Activated T-cell treated with anti-CD3 and anti-CD28 coated beads, Interleukin-2, amount 50 U/mL, for 4 hours (primary cell): ENCODE measurements at regions not wholly inside any gene's neighbourhood (a gene's known extent, or its start where the extent isn't known, plus 50 kb on each side); places are given as distances from the start of the nearest gene placed in this dataset.

Experiments
- ATAC-seq, 2 donors: fragments of 200-7000 bp; cut with Tn5 transposase; one replicate each; pipeline ENCODE4 v1.10.0; 2021
- DNase-seq: peaks from one replicate; pipeline ENCODE4 v3.0.0-alpha.2; 2020
- H3K27me3 Mint-ChIP-seq: one replicate; pipeline ENCODE4 v1.8.0; 2021; ENCODE audit warnings: low read depth, mixed read lengths
- H3K36me3 Mint-ChIP-seq: one replicate; pipeline ENCODE4 v1.8.0; 2022; ENCODE audit warnings: mixed read lengths; ENCODE audit not compliant: insufficient read depth
- H3K4me1 Mint-ChIP-seq: one replicate; pipeline ENCODE4 v1.8.0; 2021; ENCODE audit warnings: low read depth, mixed read lengths
- H3K4me3 Mint-ChIP-seq: one replicate; pipeline ENCODE4 v1.8.0; 2021; ENCODE audit warnings: mild to moderate bottlenecking, moderate library complexity, mixed read lengths
- H3K9me3 Mint-ChIP-seq: one replicate; pipeline ENCODE4 v1.8.0; 2021; ENCODE audit warnings: mixed read lengths

GRCh38 chr6:164102693-164103092, 688.2 kb downstream of the QKI start:
- Mint-ChIP-seq H3K4me1 (no peaks in the 10 kb centered on the region), H3K36me3 (no peaks in the 10 kb centered on the region), H3K27me3 (peaks cover 8% of the 10 kb centered on the region), H3K9me3 (no peaks in the 10 kb centered on the region), H3K4me3 (no peak overlapping the region)
- ATAC-seq (no peak), DNase-seq (no peak)

GRCh38 chr6:164101859-164102258, 687.3 kb downstream of the QKI start:
- ATAC-seq (no peak), DNase-seq (no peak)
- H3K4me3 Mint-ChIP-seq: no peak overlapping the region
- H3K36me3 Mint-ChIP-seq: no peaks in the 10 kb centered on the region
- H3K9me3 Mint-ChIP-seq: no peaks in the 10 kb centered on the region
- H3K27me3 Mint-ChIP-seq: peaks cover 8% of the 10 kb centered on the region
- H3K4me1 Mint-ChIP-seq: no peaks in the 10 kb centered on the region

DNA sequence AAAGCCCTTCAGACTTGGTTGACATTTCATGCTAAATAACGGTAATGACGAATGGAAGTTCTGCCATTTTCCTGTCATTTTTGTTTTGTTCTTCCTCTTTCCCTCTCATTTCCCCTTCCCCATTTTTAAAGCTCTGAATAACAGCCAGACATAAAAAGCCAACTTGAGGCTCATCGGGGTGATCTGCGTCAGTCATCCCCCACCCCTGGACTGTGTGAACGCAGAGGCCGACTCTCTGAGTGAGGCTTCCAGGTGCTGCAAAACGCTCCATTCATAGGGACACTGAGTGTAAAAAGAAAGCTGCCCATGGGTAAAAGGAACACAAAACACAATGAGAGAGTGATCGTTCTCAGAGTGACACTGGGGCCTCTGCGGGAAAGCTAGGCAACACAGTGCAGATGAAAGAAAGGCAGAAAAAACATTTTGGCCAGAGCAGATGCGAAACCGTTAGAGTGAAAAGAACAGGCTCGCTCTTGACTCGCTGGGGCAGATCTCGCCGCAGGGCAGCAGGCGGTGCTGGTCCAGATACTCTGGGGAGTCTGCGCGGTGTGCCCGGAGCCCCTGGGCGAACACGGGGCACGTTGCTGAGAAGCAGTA, 684.8 kb downstream of the QKI start:
- ATAC-seq: no peak
- Mint-ChIP-seq H3K27me3 (peaks cover 8% of the 10 kb centered on the region), H3K9me3 (no peaks in the 10 kb centered on the region), H3K36me3 (no peaks in the 10 kb centered on the region), H3K4me1 (no peaks in the 10 kb centered on the region), H3K4me3 (no peak overlapping the region)
- no peak for DNase-seq

DNA sequence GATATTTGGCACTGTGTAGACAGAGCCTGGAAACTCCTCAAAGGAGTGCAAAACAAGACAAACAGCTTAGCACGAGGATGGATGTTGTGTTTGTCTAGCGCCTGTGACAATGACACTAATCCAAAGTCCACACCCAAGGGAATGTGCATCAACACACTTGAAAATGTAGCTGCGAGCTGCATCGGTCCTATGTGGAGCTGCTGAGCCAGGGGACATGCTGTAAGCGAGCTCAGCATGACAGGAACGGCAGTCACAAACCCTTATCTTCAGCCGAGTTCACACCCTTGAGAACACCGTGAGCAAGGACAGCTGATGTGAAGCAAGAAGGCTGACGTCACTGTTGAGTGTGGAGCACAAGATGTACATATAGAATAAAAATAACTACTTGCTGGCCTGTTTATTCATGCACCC, 684.3 kb downstream of the QKI start:
- H3K9me3 Mint-ChIP-seq: no peaks in the 10 kb centered on the region
- DNase-seq: no peak
- H3K36me3 Mint-ChIP-seq: no peaks in the 10 kb centered on the region
- H3K27me3 Mint-ChIP-seq: peaks cover 8% of the 10 kb centered on the region
- H3K4me3 Mint-ChIP-seq: no peak overlapping the region
- ATAC-seq: no peak
- no peaks in the 10 kb centered on the region for H3K4me1 Mint-ChIP-seq

GRCh38 chr6:164097551-164098398, 683.3 kb downstream of the QKI start:
- Mint-ChIP-seq H3K4me1 (no peaks in the 10 kb centered on the region), H3K9me3 (no peaks in the 10 kb centered on the region), H3K27me3 (peaks cover 8% of the 10 kb centered on the region), H3K4me3 (no peak overlapping the region), H3K36me3 (no peaks in the 10 kb centered on the region)
- no peak for DNase-seq
- ATAC-seq: no peak

DNA sequence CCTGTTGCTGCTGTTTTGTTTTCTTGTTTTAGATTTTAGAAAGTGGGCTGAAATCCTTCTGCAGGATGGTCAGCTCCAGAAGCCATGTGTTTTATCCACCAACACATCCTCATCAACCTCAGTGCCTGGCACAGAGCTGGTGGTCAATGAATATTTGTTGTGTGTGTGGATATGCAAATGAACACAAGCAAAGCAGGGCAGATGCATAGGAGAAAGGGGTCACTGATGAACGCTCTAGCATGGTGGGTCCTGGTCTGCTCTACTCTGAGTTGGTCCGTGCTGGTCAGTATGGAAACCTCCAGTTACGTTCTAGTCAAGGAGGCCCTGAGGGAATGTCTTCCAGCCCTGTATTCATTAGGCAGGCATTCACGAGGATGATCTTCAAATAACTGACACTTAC, 682.5 kb downstream of the QKI start:
- ATAC-seq (no peak), DNase-seq (no peak)
- Mint-ChIP-seq H3K4me1 (no peaks in the 10 kb centered on the region), H3K27me3 (peaks cover 4% of the 10 kb centered on the region), H3K36me3 (no peaks in the 10 kb centered on the region), H3K4me3 (no peak overlapping the region), H3K9me3 (no peaks in the 10 kb centered on the region)

DNA sequence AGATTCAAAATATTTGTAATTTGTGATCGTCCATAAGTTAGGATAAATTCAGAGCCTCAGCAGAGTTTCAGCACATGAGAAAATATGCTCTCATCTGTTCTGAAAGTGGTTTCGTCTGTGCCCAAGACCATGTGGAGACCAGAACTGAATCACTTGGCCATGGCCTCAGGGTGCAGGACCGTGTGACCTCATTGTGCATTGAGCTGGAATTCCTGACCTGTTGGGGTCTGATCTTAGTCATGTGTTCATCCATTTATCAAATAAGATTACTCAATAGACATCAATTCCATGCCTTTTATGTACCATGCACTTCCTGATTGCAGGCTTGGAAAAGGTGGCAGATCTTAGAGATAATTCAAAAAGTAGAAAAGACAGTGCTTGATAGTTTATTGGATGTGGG, 680.5 kb downstream of the QKI start:
- Mint-ChIP-seq H3K4me1 (no peaks in the 10 kb centered on the region), H3K9me3 (peaks cover 4% of the 10 kb centered on the region), H3K27me3 (no peaks in the 10 kb centered on the region), H3K4me3 (no peak overlapping the region), H3K36me3 (no peaks in the 10 kb centered on the region)
- DNase-seq (no peak), ATAC-seq (no peak)

GRCh38 chr6:164087870-164088269, 673.4 kb downstream of the QKI start:
- no peak for ATAC-seq
- Mint-ChIP-seq H3K4me1 (no peaks in the 10 kb centered on the region), H3K9me3 (peaks cover 4% of the 10 kb centered on the region), H3K36me3 (no peaks in the 10 kb centered on the region), H3K27me3 (peaks cover 3% of the 10 kb centered on the region), H3K4me3 (no peak overlapping the region)
- DNase-seq: no peak

DNA sequence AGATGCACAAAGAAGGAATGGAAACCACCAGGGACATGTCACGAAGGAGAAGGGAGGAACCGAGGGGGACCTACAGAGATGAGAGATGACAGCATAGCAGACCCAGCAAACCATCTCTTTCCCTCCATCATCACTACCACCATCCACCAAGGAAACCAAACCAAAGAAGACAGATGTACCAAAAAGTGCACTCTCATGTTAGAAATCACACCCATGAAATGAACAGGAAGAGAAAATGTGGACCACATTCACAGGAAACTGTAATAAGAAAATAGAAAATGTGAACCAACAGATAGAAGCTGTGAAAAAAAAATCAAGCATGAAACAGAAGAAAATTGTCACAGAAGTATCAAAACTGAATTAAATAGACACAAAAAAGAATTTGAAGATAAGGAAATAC, 672.7 kb downstream of the QKI start:
- DNase-seq (no peak), ATAC-seq (no peak)
- Mint-ChIP-seq H3K9me3 (peaks cover 4% of the 10 kb centered on the region), H3K36me3 (no peaks in the 10 kb centered on the region), H3K4me1 (no peaks in the 10 kb centered on the region), H3K27me3 (peaks cover 3% of the 10 kb centered on the region), H3K4me3 (no peak overlapping the region)

DNA sequence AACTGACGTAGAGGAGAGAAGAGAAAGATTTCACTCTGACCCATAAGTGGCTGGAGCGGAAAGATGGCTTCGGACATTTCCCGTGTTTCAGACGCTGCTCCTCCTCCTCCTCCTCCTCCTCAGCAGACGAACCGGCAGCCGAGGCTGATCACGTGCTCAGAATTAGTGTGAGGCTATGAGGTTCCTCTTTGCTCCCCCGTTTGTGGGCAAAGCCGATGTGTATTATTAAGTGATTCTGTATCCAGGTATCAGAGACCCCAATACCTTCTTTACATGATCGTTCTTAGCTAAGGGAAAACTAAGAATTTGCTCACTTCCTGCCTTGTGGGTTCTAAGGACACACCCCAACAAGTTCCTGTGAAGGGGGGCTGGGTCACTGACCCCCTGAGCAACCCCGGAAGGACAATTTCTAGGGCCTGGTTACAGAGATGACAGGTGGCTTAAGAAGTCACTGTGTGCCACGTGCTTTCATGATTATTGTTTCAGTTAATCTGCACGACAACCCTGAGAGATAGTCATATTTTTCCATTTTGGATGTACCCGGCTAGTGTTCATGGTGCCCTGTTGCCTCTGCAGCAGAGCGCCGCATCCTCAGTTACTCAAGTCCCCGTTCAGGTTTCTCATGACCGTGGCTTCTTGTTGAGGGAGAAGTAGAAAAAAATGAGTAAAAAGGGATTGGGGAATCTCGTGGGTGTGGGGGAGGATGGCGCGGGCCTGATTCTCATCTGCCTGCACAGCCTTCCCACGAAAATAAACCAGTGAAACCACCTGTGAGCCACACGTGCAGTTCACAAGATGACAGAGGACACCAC, 671.8 kb downstream of the QKI start:
- Mint-ChIP-seq H3K9me3 (peaks cover 4% of the 10 kb centered on the region), H3K36me3 (no peaks in the 10 kb centered on the region), H3K4me1 (no peaks in the 10 kb centered on the region), H3K4me3 (no peak overlapping the region), H3K27me3 (peaks cover 3% of the 10 kb centered on the region)
- ATAC-seq (no peak), DNase-seq (no peak)

GRCh38 chr6:164085091-164086075, 670.9 kb downstream of the QKI start:
- Mint-ChIP-seq H3K4me1 (no peaks in the 10 kb centered on the region), H3K36me3 (no peaks in the 10 kb centered on the region), H3K27me3 (peaks cover 3% of the 10 kb centered on the region), H3K4me3 (no peak overlapping the region), H3K9me3 (peaks cover 3% of the 10 kb centered on the region)
- ATAC-seq (no peak), DNase-seq (no peak)

GRCh38 chr6:164079275-164079600, 664.7 kb downstream of the QKI start:
- Mint-ChIP-seq H3K9me3 (peaks cover 3% of the 10 kb centered on the region), H3K36me3 (no peaks in the 10 kb centered on the region), H3K4me3 (no peak overlapping the region), H3K27me3 (no peaks in the 10 kb centered on the region), H3K4me1 (no peaks in the 10 kb centered on the region)
- DNase-seq: no peak
- ATAC-seq: no peak

GRCh38 chr6:164078532-164079274, 664.2 kb downstream of the QKI start:
- no peaks in the 10 kb centered on the region for H3K27me3 Mint-ChIP-seq
- DNase-seq: no peak
- H3K4me3 Mint-ChIP-seq: no peak overlapping the region
- no peak for ATAC-seq
- peaks cover 3% of the 10 kb centered on the region for H3K9me3 Mint-ChIP-seq
- no peaks in the 10 kb centered on the region for H3K4me1 Mint-ChIP-seq
- H3K36me3 Mint-ChIP-seq: no peaks in the 10 kb centered on the region
